GM06990 (cell line): ENCODE measurements at regions not wholly inside any gene's neighbourhood (a gene's known extent, or its start where the extent isn't known, plus 50 kb on each side); places are given as distances from the start of the nearest gene placed in this dataset.
"Not testable (repeated sequence)": the region's sequence is repeated elsewhere in the genome, so short reads cannot be mapped to it uniquely, and the experiment has no call there.

Experiments
- DNase-seq: peaks from one replicate; pipeline ENCODE4 v3.0.0-alpha.2; 2011; ENCODE audit not compliant: insufficient read length; ENCODE audit errors: extremely low read depth
- H3K27me3 ChIP-seq: replicated peaks from 2 replicates; pipeline ENCODE4 v1.6.0; 2011; ENCODE audit warnings: low read length; ENCODE audit not compliant: control insufficient read depth, insufficient read depth
- H3K36me3 ChIP-seq: 2 replicates; pipeline ENCODE4 v1.5.1; 2011; ENCODE audit warnings: low read length; ENCODE audit not compliant: control insufficient read depth, insufficient read depth
- H3K4me3 ChIP-seq: replicated peaks from 2 replicates; pipeline ENCODE4 v1.5.1; 2011; ENCODE audit warnings: low read depth, mild to moderate bottlenecking, control low read depth, low read length
- TF ChIP-seq, protein P1 (sequence below): IDR thresholded peaks from 2 replicates; pipeline ENCODE4 v1.5.1; 2011; ENCODE audit warnings: low read length, control low read depth, mild to moderate bottlenecking, inconsistent platforms; ENCODE audit not compliant: insufficient read depth, poor library complexity, severe bottlenecking

DNA sequence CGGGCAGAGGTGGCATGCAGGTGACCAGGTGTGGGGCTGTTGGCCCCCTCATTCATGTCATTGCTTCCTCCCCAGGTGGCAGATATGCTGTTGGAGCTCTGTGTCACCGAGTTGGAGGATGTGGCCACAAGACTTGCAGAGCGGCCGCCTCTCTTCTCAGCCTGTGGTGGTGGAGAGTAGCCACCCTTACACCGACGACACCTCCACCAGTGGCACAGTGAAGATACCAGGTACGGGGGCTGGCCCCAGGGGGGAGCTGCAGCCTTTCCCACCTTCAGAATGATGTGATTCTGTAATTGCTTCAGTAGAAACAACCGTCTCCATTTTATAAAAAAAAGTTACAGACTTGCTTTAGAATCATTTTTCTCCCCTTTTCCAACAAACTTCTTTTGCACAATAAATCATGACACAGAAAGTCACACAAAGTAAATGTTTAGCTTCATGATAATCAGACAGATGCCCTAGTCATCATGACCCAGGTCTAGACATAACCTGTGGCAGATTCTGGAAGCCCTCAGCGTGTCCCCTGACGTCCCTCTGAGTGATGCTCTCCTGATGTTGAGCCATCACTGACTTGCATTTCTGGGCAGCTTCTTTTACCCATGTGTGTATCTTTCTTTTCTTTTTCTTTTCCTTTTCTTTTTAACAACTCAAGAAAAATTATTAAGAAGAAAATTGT, 76.0 kb upstream of the FAN1 start:
- H3K4me3 ChIP-seq, result no peak overlapping the region
- no peaks in the 10 kb centered on the region for H3K27me3 ChIP-seq
- TF ChIP-seq, protein P1, sequence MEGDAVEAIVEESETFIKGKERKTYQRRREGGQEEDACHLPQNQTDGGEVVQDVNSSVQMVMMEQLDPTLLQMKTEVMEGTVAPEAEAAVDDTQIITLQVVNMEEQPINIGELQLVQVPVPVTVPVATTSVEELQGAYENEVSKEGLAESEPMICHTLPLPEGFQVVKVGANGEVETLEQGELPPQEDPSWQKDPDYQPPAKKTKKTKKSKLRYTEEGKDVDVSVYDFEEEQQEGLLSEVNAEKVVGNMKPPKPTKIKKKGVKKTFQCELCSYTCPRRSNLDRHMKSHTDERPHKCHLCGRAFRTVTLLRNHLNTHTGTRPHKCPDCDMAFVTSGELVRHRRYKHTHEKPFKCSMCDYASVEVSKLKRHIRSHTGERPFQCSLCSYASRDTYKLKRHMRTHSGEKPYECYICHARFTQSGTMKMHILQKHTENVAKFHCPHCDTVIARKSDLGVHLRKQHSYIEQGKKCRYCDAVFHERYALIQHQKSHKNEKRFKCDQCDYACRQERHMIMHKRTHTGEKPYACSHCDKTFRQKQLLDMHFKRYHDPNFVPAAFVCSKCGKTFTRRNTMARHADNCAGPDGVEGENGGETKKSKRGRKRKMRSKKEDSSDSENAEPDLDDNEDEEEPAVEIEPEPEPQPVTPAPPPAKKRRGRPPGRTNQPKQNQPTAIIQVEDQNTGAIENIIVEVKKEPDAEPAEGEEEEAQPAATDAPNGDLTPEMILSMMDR, result no peak
- no peak for DNase-seq
- no peaks in the 10 kb centered on the region for H3K36me3 ChIP-seq

- not testable (repeated sequence) for H3K27me3 ChIP-seq, DNase-seq
Observed at GRCh38 chr15:30828304-30828639, 75.4 kb upstream of the FAN1 start.

DNA sequence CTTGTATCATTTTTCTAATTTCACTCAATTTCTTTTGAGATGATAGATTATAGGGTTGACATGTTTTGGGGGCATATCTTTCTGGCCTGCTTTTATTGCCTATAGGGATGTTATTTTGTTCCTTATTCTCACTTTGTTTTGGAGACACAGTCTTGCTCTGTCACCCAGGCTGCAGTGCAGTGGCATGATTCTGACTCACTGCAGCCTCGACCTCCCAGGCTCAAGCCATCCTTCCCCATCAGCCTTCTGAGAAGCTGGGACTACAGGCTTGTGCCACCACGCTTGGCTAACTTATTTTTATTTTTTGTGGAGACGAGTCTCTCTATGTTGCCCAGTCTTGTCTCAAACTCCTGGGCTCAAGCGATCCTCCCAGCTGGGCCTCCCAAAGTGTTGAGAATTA, 72.8 kb upstream of the FAN1 start:
- peaks cover 2% of the 10 kb centered on the region for H3K36me3 ChIP-seq
- no peak overlapping the region for H3K4me3 ChIP-seq
- no peaks in the 10 kb centered on the region for H3K27me3 ChIP-seq
- DNase-seq, result no peak
- TF ChIP-seq, protein P1, result no peak

More at GRCh38 chr15:30828304-30828639, 75.4 kb upstream of the FAN1 start:
- H3K36me3 ChIP-seq, H3K4me3 ChIP-seq: not testable (repeated sequence)

- not testable (repeated sequence) for DNase-seq, H3K36me3 ChIP-seq, H3K27me3 ChIP-seq
Observed at GRCh38 chr15:30833379-30833778, 70.3 kb upstream of the FAN1 start.

GRCh38 chr15:30841639-30842038, 62.1 kb upstream of the FAN1 start:
- not testable (repeated sequence) for H3K27me3 ChIP-seq, H3K36me3 ChIP-seq, H3K4me3 ChIP-seq, DNase-seq

More at GRCh38 chr15:30833379-30833778, 70.3 kb upstream of the FAN1 start:
- H3K4me3 ChIP-seq, result not testable (repeated sequence)

DNA sequence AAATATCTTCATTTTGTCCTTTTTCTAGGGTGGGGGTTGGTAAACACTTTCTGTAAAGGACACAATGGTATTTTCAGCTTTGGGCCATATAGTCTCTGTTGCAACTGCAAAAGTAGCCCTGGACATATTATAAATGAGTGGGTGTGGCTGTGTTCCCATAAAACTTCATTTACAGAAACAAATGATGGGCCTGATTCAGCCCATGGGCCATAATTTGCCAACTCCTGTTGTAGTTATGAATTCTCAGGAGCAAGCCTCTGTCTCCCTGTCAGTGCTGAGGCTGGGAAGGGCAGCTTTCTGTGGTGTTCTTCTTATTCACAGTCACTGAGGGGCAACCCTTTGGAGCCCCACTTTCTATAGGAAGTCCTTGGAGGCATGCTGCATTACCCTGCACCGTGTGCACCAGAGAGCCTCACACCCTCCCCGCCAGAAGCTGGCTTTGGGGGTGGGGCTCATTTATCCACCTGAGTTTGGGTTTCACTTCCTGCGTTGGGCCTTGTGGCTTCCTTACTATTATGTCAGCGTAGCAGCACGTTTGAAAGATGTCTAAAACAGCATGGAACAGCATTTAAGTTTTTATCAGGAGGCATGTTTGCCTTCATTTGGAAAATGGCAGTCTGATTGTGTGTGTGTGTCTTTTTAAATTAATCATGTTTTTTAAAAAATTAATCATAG, 60.8 kb upstream of the FAN1 start:
- not testable (repeated sequence) for H3K27me3 ChIP-seq, H3K4me3 ChIP-seq, H3K36me3 ChIP-seq
- DNase-seq, result peak; percentile 31

- H3K27me3 ChIP-seq, H3K4me3 ChIP-seq, H3K36me3 ChIP-seq, DNase-seq: not testable (repeated sequence)
Observed at GRCh38 chr15:30845536-30845935, 58.2 kb upstream of the FAN1 start.
